ENCODE measurements at regions not wholly inside any gene's neighbourhood (a gene's known extent, or its start where the extent isn't known, plus 50 kb on each side); places are given as distances from the start of the nearest gene placed in this dataset.

GRCh38 chr19:56956503-56957226 lies 116.1 kb upstream of the PEG3 start:
- ChIA-PET POLR2A (no interaction called here), CTCF (no interaction called here)
- Histone ChIP-seq H3K4me3 (ENCODE audit: low read length) (no peak overlapping the region), H3K9me3 (ENCODE audit: control insufficient read depth in 2 of 3, low read length in 3 of 3) (peaks cover 0 to 43% (median 0%) of the 10 kb centered on the region in 3 experiments), H3K27me3 (ENCODE audit: control insufficient read depth in 2 of 2, insufficient read depth in 2 of 2, low read length in 2 of 2) (no peaks in the 10 kb centered on the region), H3K36me3 (ENCODE audit: control insufficient read depth in 2 of 3, insufficient read depth in 3 of 3, low read length in 3 of 3) (no peaks in the 10 kb centered on the region), H3K4me1 (ENCODE audit: control insufficient read depth in 2 of 2, insufficient read depth in 2 of 2, low read length in 2 of 2) (no peaks in the 10 kb centered on the region), H3K27ac (ENCODE audit: low read depth, low read length) (no peak overlapping the region)
- Mint-ChIP-seq H3K27me3 (peaks cover 0 to 5% (median 5%) of the 10 kb centered on the region in 5 donors), H3K9me3 (peaks cover 10 to 84% (median 41%) of the 10 kb centered on the region in 11 donors), H3K4me3 (no peak overlapping the region), H3K36me3 (peaks cover 0 to 22% (median 10%) of the 10 kb centered on the region in 5 donors), H3K4me1 (peaks cover 0 to 2% (median 0%) of the 10 kb centered on the region in 7 donors), H3K27ac (no peak overlapping the region)
- intact Hi-C loops (cut with micrococcal nuclease) = no loop called here
- ATAC-seq = no peak
- no peak for DNase-seq

GRCh38 chr19:56959205-56959604 lies 118.7 kb upstream of the PEG3 start:
- Histone ChIP-seq H3K9me3 (ENCODE audit: control insufficient read depth in 2 of 3, low read length in 3 of 3) (peaks cover 0 to 45% (median 0%) of the 10 kb centered on the region in 3 experiments), H3K27me3 (ENCODE audit: control insufficient read depth in 2 of 2, insufficient read depth in 2 of 2, low read length in 2 of 2) (no peaks in the 10 kb centered on the region), H3K4me1 (ENCODE audit: control insufficient read depth in 2 of 2, insufficient read depth in 2 of 2, low read length in 2 of 2) (no peaks in the 10 kb centered on the region), H3K4me3 (ENCODE audit: low read length) (no peak overlapping the region), H3K27ac (ENCODE audit: low read depth, low read length) (no peak overlapping the region), H3K36me3 (ENCODE audit: control insufficient read depth in 2 of 3, insufficient read depth in 3 of 3, low read length in 3 of 3) (no peaks in the 10 kb centered on the region)
- no peak for ATAC-seq
- POLR2A ChIA-PET = no interaction called here
- CTCF ChIA-PET = no interaction called here
- H3K9me3 Mint-ChIP-seq = peaks cover 21 to 89% (median 42%) of the 10 kb centered on the region in 11 donors
- no peak overlapping the region for H3K4me3 Mint-ChIP-seq
- intact Hi-C loops (cut with micrococcal nuclease) = no loop called here
- H3K27me3 Mint-ChIP-seq = peaks cover 0 to 5% (median 4%) of the 10 kb centered on the region in 5 donors
- peaks cover 0 to 28% (median 11%) of the 10 kb centered on the region in 5 donors for H3K36me3 Mint-ChIP-seq
- H3K27ac Mint-ChIP-seq = no peak overlapping the region
- H3K4me1 Mint-ChIP-seq = peaks cover 0 to 2% (median 0%) of the 10 kb centered on the region in 7 donors
- DNase-seq = no peak

GRCh38 chr19:56960959-56961543 lies 120.5 kb upstream of the PEG3 start:
- Histone ChIP-seq H3K27me3 (ENCODE audit: control insufficient read depth in 2 of 2, insufficient read depth in 2 of 2, low read length in 2 of 2) (no peaks in the 10 kb centered on the region), H3K27ac (ENCODE audit: low read depth, low read length) (no peak overlapping the region), H3K4me1 (ENCODE audit: control insufficient read depth in 2 of 2, insufficient read depth in 2 of 2, low read length in 2 of 2) (no peaks in the 10 kb centered on the region), H3K9me3 (ENCODE audit: control insufficient read depth in 2 of 3, low read length in 3 of 3) (peaks cover 0 to 34% (median 0%) of the 10 kb centered on the region in 3 experiments), H3K4me3 (ENCODE audit: low read length) (no peak overlapping the region), H3K36me3 (ENCODE audit: control insufficient read depth in 2 of 3, insufficient read depth in 3 of 3, low read length in 3 of 3) (no peaks in the 10 kb centered on the region)
- Mint-ChIP-seq H3K4me1 (peaks cover 0 to 2% (median 0%) of the 10 kb centered on the region in 7 donors), H3K27ac (no peak overlapping the region), H3K9me3 (peaks cover 24 to 88% (median 41%) of the 10 kb centered on the region in 11 donors), H3K27me3 (peaks cover 0 to 5% (median 0%) of the 10 kb centered on the region in 5 donors), H3K36me3 (peaks cover 0 to 27% (median 11%) of the 10 kb centered on the region in 5 donors), H3K4me3 (no peak overlapping the region)
- CTCF ChIA-PET = no interaction called here
- DNase-seq (no peak), ATAC-seq (no peak)
- intact Hi-C loops (cut with micrococcal nuclease) = no loop called here
- POLR2A ChIA-PET = no interaction called here

GRCh38 chr19:56964410-56964920 lies 123.9 kb upstream of the PEG3 start:
- no peak overlapping the region for H3K27ac Mint-ChIP-seq
- ChIA-PET POLR2A (no interaction called here), CTCF (no interaction called here)
- H3K27me3 ChIP-seq (ENCODE audit: control insufficient read depth in 2 of 2, insufficient read depth in 2 of 2, low read length in 2 of 2) = no peaks in the 10 kb centered on the region
- H3K4me1 ChIP-seq (ENCODE audit: control insufficient read depth in 2 of 2, insufficient read depth in 2 of 2, low read length in 2 of 2) = no peaks in the 10 kb centered on the region
- DNase-seq (no peak), ATAC-seq (no peak)
- intact Hi-C loops (cut with micrococcal nuclease) = no loop called here
- no peak overlapping the region for H3K27ac ChIP-seq (ENCODE audit: low read depth, low read length)
- no peaks in the 10 kb centered on the region for H3K36me3 ChIP-seq (ENCODE audit: control insufficient read depth in 2 of 3, insufficient read depth in 3 of 3, low read length in 3 of 3)
- H3K4me3 ChIP-seq (ENCODE audit: low read length) = no peak overlapping the region
- H3K36me3 Mint-ChIP-seq = peaks cover 0 to 14% (median 8%) of the 10 kb centered on the region in 5 donors
- H3K9me3 Mint-ChIP-seq = peaks cover 9 to 80% (median 32%) of the 10 kb centered on the region in 11 donors
- H3K4me1 Mint-ChIP-seq = peaks cover 0 to 1% (median 0%) of the 10 kb centered on the region in 7 donors
- no peaks in the 10 kb centered on the region for H3K27me3 Mint-ChIP-seq
- H3K4me3 Mint-ChIP-seq = no peak overlapping the region
- peaks cover 0 to 16% (median 0%) of the 10 kb centered on the region in 3 experiments for H3K9me3 ChIP-seq (ENCODE audit: control insufficient read depth in 2 of 3, low read length in 3 of 3)

GRCh38 chr19:56966225-56966696 lies 125.7 kb upstream of the PEG3 start:
- Mint-ChIP-seq H3K27me3 (no peaks in the 10 kb centered on the region), H3K4me3 (no peak overlapping the region), H3K4me1 (peaks cover 0 to 1% (median 0%) of the 10 kb centered on the region in 7 donors), H3K27ac (no peak overlapping the region), H3K36me3 (peaks cover 0 to 14% (median 8%) of the 10 kb centered on the region in 5 donors), H3K9me3 (peaks cover 9 to 82% (median 33%) of the 10 kb centered on the region in 11 donors)
- no peak for DNase-seq
- no peaks in the 10 kb centered on the region for H3K27me3 ChIP-seq (ENCODE audit: control insufficient read depth in 2 of 2, insufficient read depth in 2 of 2, low read length in 2 of 2)
- ChIA-PET CTCF (no interaction called here), POLR2A (no interaction called here)
- intact Hi-C loops (cut with micrococcal nuclease) = no loop called here
- H3K4me1 ChIP-seq (ENCODE audit: control insufficient read depth in 2 of 2, insufficient read depth in 2 of 2, low read length in 2 of 2) = no peaks in the 10 kb centered on the region
- no peak for ATAC-seq
- no peak overlapping the region for H3K4me3 ChIP-seq (ENCODE audit: low read length)
- no peaks in the 10 kb centered on the region for H3K36me3 ChIP-seq (ENCODE audit: control insufficient read depth in 2 of 3, insufficient read depth in 3 of 3, low read length in 3 of 3)
- H3K9me3 ChIP-seq (ENCODE audit: control insufficient read depth in 2 of 3, low read length in 3 of 3) = peaks cover 0 to 15% (median 0%) of the 10 kb centered on the region in 3 experiments
- no peak overlapping the region for H3K27ac ChIP-seq (ENCODE audit: low read depth, low read length)

- ATAC-seq (no peak), DNase-seq (no peak)
- ChIA-PET POLR2A (no interaction called here), CTCF (no interaction called here)
- H3K9me3 ChIP-seq (ENCODE audit: control insufficient read depth in 2 of 3, low read length in 3 of 3) = peaks cover 0 to 15% (median 0%) of the 10 kb centered on the region in 3 experiments
- H3K4me1 ChIP-seq (ENCODE audit: control insufficient read depth in 2 of 2, insufficient read depth in 2 of 2, low read length in 2 of 2) = no peaks in the 10 kb centered on the region
- peaks cover 9 to 86% (median 36%) of the 10 kb centered on the region in 11 donors for H3K9me3 Mint-ChIP-seq
- H3K27me3 Mint-ChIP-seq = no peaks in the 10 kb centered on the region
- no peaks in the 10 kb centered on the region for H3K27me3 ChIP-seq (ENCODE audit: control insufficient read depth in 2 of 2, insufficient read depth in 2 of 2, low read length in 2 of 2)
- H3K4me3 Mint-ChIP-seq = no peak overlapping the region
- no peak overlapping the region for H3K4me3 ChIP-seq (ENCODE audit: low read length)
- no peaks in the 10 kb centered on the region for H3K36me3 ChIP-seq (ENCODE audit: control insufficient read depth in 2 of 3, insufficient read depth in 3 of 3, low read length in 3 of 3)
- peaks cover 0 to 14% (median 8%) of the 10 kb centered on the region in 5 donors for H3K36me3 Mint-ChIP-seq
- no peak overlapping the region for H3K27ac Mint-ChIP-seq
- intact Hi-C loops (cut with micrococcal nuclease) = no loop called here
- H3K4me1 Mint-ChIP-seq = peaks cover 0 to 1% (median 0%) of the 10 kb centered on the region in 7 donors
- H3K27ac ChIP-seq (ENCODE audit: low read depth, low read length) = no peak overlapping the region
Measured at GRCh38 chr19:56966697-56967299, 126.3 kb upstream of the PEG3 start.
